ENCODE measurements at regions not wholly inside any gene's neighbourhood (a gene's known extent, or its start where the extent isn't known, plus 50 kb on each side); places are given as distances from the start of the nearest gene placed in this dataset.

DNA sequence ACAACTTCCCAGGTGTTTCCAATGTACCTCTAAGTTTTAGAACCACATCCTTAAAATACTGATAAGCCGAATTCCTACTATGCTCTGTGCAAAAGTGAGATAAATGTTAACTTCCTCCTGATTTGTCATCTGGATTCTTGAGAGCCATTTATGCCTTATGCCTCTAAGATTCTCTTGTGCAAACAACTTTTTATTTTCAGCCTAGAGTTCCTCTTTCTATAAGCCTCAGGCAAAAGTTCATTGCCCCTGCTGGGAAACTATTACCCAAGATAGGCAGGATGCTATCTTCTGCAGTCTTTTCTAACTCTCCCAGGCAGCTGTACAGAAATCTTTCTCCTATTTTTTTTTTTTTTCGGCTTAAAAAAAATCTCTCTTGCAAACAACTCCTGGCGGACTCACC is 216.1 kb downstream of the KCNJ3 start:
- TF ChIP-seq, protein P1, sequence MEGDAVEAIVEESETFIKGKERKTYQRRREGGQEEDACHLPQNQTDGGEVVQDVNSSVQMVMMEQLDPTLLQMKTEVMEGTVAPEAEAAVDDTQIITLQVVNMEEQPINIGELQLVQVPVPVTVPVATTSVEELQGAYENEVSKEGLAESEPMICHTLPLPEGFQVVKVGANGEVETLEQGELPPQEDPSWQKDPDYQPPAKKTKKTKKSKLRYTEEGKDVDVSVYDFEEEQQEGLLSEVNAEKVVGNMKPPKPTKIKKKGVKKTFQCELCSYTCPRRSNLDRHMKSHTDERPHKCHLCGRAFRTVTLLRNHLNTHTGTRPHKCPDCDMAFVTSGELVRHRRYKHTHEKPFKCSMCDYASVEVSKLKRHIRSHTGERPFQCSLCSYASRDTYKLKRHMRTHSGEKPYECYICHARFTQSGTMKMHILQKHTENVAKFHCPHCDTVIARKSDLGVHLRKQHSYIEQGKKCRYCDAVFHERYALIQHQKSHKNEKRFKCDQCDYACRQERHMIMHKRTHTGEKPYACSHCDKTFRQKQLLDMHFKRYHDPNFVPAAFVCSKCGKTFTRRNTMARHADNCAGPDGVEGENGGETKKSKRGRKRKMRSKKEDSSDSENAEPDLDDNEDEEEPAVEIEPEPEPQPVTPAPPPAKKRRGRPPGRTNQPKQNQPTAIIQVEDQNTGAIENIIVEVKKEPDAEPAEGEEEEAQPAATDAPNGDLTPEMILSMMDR (IDR thresholded peaks at IDR 0.05; ENCODE audit: insufficient read depth, low read depth, low read length) = no peak
- TF ChIP-seq EZH2 (IDR thresholded peaks at IDR 0.05; ENCODE audit: insufficient read depth, low read length) = no peak

All from astrocyte (in vitro differentiated cells and primary cell).